Gastroesophageal sphincter (tissue), 4 donors: ENCODE measurements at regions not wholly inside any gene's neighbourhood (a gene's known extent, or its start where the extent isn't known, plus 50 kb on each side); places are given as distances from the start of the nearest gene placed in this dataset.

ENCODE experiments used
- ATAC-seq: fragments of 150-250 bp; one replicate; pipeline ENCODE4 v1.9.1; 2016; ENCODE audit warnings: mild to moderate bottlenecking, moderate library complexity
- H3K27ac ChIP-seq, 4 donors: fragments of 200-600 bp; sonication (generic) in 3 of 4; 1 replicate in 3 of 4; 2 replicates in 1 of 4; pipeline ENCODE4 v1.5.1; 2016 to 2019
- H3K27me3 ChIP-seq: fragments of 200-600 bp; sonication (generic); one replicate; pipeline ENCODE4 v1.5.1; 2019
- H3K36me3 ChIP-seq, 2 donors: fragments of 200-600 bp; sonication (generic); one replicate each; pipeline ENCODE4 v1.5.1; 2019; ENCODE audit warnings: control low read depth in 1 of 2
- H3K4me1 ChIP-seq, 3 donors: fragments of 200-600 bp; sonication (generic); 1 replicate in 2 of 3; 2 replicates in 1 of 3; pipeline ENCODE4 v1.5.1; 2016 to 2019; ENCODE audit warnings: control low read depth in 2 of 3
- H3K4me3 ChIP-seq, 2 donors: fragments of 200-600 bp; sonication (generic); one replicate each; pipeline ENCODE4 v1.5.1; 2019; ENCODE audit warnings: mild to moderate bottlenecking in 1 of 2, moderate library complexity in 1 of 2
- H3K9me3 ChIP-seq, 3 donors: fragments of 200-600 bp; sonication (generic); one replicate each; pipeline ENCODE4 v1.5.1; 2017 to 2019; ENCODE audit warnings: control low read depth in 2 of 3
- CTCF ChIP-seq, 4 experiments: fragments of 200-600 bp in 2 of 4; fragments of 450-650 bp in 2 of 4; sonication (generic) in 1 of 4; IDR thresholded peaks; one replicate each; pipeline ENCODE4 v1.5.1; 2017 to 2019; ENCODE audit warnings: antibody characterized with exemption in 4 of 4, mild to moderate bottlenecking in 2 of 4, moderate library complexity in 2 of 4
- EP300 ChIP-seq: sonication (generic); formaldehyde crosslinking; IDR thresholded peaks from one replicate; pipeline ENCODE4 v1.6.1; 2017; ENCODE audit warnings: antibody characterized with exemption, mild to moderate bottlenecking
- POLR2A ChIP-seq, 2 donors: fragments of 450-650 bp; IDR thresholded peaks; one replicate each; pipeline ENCODE4 v1.6.1; 2017; ENCODE audit warnings: antibody characterized with exemption in 2 of 2, mild to moderate bottlenecking in 2 of 2, moderate library complexity in 1 of 2
- POLR2AphosphoS5 ChIP-seq: sonication (generic); formaldehyde crosslinking; IDR thresholded peaks from one replicate; pipeline ENCODE4 v1.6.1; 2017; ENCODE audit warnings: antibody characterized with exemption
- WGBS, 2 donors: methylation state at CpG; one replicate each; pipeline ENCODE4 v1.1.5; 2018; ENCODE audit warnings: low coverage in 1 of 2; 5-methylcytosine and 5-hydroxymethylcytosine counted together

- ATAC-seq: peak; percentile 16
- 5 to 11% methylated on average over 2 of the region's 2 CpGs for WGBS, 2 donors
- no peaks in the 10 kb centered on the region for H3K36me3 ChIP-seq
- TF ChIP-seq POLR2A (IDR thresholded peaks at IDR 0.05) (no peak), POLR2AphosphoS5 (peak; percentile 9), EP300 (no peak)
- H3K27ac ChIP-seq: peak overlapping the region in 2 of 4 donors; percentile 1 to 21
- peaks cover 0 to 5% (median 0%) of the 10 kb centered on the region in 3 donors for H3K9me3 ChIP-seq
- H3K4me3 ChIP-seq: peak overlapping the region in 1 of 2 donors; percentile 7
- H3K27me3 ChIP-seq: no peaks in the 10 kb centered on the region
- peaks cover 0 to 30% (median 7%) of the 10 kb centered on the region in 3 donors for H3K4me1 ChIP-seq
Measured at GRCh38 chr2:160635488-160635887, 141.9 kb upstream of the RBMS1 start.

GRCh38 chr2:160639472-160639871 is 145.9 kb upstream of the RBMS1 start:
- H3K9me3 ChIP-seq: peaks cover 0 to 5% (median 0%) of the 10 kb centered on the region in 3 donors
- peaks cover 0 to 15% (median 7%) of the 10 kb centered on the region in 3 donors for H3K4me1 ChIP-seq
- no peak overlapping the region for H3K27ac ChIP-seq
- H3K4me3 ChIP-seq: no peak overlapping the region
- no peak for TF ChIP-seq POLR2AphosphoS5
- TF ChIP-seq CTCF (IDR thresholded peaks at IDR 0.05): no peak
- TF ChIP-seq EP300: no peak
- no peak for TF ChIP-seq POLR2A (IDR thresholded peaks at IDR 0.05)
- no peaks in the 10 kb centered on the region for H3K36me3 ChIP-seq
- no peaks in the 10 kb centered on the region for H3K27me3 ChIP-seq
- ATAC-seq: no peak

GRCh38 chr2:160646684-160647444 is 153.3 kb upstream of the RBMS1 start:
- WGBS, 2 donors: 72 to 80% methylated on average over 5 to 6 of the region's 6 CpGs
- no peak for ATAC-seq
- Histone ChIP-seq H3K27ac (no peak overlapping the region), H3K36me3 (no peaks in the 10 kb centered on the region), H3K27me3 (no peaks in the 10 kb centered on the region), H3K9me3 (no peaks in the 10 kb centered on the region), H3K4me1 (peaks cover 0 to under 1% (median 0%) of the 10 kb centered on the region in 3 donors), H3K4me3 (no peak overlapping the region)
- TF ChIP-seq POLR2A (IDR thresholded peaks at IDR 0.05): no peak
- TF ChIP-seq CTCF (IDR thresholded peaks at IDR 0.05): no peak
- no peak for TF ChIP-seq POLR2AphosphoS5
- TF ChIP-seq EP300: no peak

GRCh38 chr2:160647967-160648685 is 154.5 kb upstream of the RBMS1 start:
- no peaks in the 10 kb centered on the region for H3K27me3 ChIP-seq
- peaks cover 0 to 10% (median 0%) of the 10 kb centered on the region in 3 donors for H3K4me1 ChIP-seq
- no peak overlapping the region for H3K27ac ChIP-seq
- 60 to 92% methylated on average over 1 to 6 of the region's 33 CpGs for WGBS, 2 donors
- no peak for TF ChIP-seq EP300
- TF ChIP-seq POLR2A (IDR thresholded peaks at IDR 0.05): no peak
- no peak for TF ChIP-seq POLR2AphosphoS5
- TF ChIP-seq CTCF (IDR thresholded peaks at IDR 0.05): no peak
- no peaks in the 10 kb centered on the region for H3K36me3 ChIP-seq
- H3K9me3 ChIP-seq: no peaks in the 10 kb centered on the region
- peak; percentile 17 for ATAC-seq
- no peak overlapping the region for H3K4me3 ChIP-seq

- ATAC-seq: no peak
- no peak for TF ChIP-seq EP300
- H3K27ac ChIP-seq: no peak overlapping the region
- H3K4me3 ChIP-seq: no peak overlapping the region
- H3K36me3 ChIP-seq: no peaks in the 10 kb centered on the region
- H3K9me3 ChIP-seq: no peaks in the 10 kb centered on the region
- peaks cover 0 to 10% (median 0%) of the 10 kb centered on the region in 3 donors for H3K4me1 ChIP-seq
- 98 to 100% methylated on average over 4 to 7 of the region's 12 CpGs for WGBS, 2 donors
- H3K27me3 ChIP-seq: no peaks in the 10 kb centered on the region
Measured at GRCh38 chr2:160649698-160650097, 156.1 kb upstream of the RBMS1 start.
